HG02678 (cell line): ENCODE measurements at regions not wholly inside any gene's neighbourhood (a gene's known extent, or its start where the extent isn't known, plus 50 kb on each side); places are given as distances from the start of the nearest gene placed in this dataset.
"Not testable (repeated sequence)": the region's sequence is repeated elsewhere in the genome, so short reads cannot be mapped to it uniquely, and the experiment has no call there.

Experiments used
- ATAC-seq: cut with Tn5 transposase; IDR thresholded peaks from one replicate; pipeline ENCODE4 v1.9.1; 2021; ENCODE audit warnings: mild to moderate bottlenecking, moderate library complexity; ENCODE audit not compliant: unreplicated experiment

DNA sequence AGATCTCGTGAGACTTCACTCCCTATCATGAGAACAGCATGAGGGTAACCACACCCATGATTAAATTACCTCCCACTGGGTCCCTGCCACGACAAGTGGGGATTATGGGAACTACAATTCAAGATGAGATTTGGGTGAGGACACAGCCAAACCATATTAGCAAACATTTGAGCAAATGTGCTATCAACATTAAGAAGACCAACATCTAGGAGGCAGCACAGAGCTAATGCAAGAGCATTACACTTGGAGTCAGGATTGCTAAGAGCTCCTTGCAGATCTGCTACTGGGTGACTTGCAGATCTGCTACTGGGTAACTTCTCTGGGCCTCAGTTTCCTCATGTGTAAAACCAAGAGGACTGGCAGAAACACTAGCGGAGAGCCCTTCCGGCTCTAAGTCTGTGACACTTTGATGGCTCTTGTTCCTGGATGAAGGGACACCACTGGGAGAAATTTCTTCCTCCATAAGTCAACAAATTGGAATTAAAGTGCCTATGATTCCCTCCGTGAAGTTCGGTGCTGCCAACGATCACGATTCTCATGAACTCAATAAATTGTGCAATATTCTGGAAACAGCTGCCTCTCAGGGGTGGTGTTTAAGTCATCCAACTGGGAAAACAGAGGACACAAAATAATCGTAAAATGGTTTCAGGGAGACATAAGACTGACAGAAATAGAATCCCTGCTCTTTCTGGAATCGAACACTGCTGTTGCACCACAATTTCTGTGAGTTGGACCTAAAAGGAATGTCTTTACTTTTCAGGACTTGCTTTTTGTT, 115.8 kb upstream of the ITGB1 start:
- no peak for ATAC-seq

DNA sequence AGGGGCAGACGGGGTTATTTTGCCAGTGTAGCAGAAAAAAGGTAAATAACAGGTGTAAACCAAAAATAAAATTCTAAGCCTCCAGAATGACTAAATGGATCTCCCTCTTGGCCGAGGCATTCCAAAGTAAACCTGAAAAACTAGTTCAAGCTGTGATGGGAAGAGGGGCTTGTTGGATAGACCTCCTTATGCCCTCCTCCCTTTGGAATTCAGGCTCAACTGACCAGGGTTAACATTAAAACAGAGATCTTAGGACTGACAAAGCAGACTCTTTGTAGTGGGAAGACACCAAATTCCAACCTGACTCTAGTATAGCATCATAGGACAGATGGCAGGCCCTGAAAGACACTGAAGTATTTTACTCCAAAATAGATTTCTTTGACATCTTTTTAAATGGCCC, 113.8 kb upstream of the ITGB1 start:
- no peak for ATAC-seq

DNA sequence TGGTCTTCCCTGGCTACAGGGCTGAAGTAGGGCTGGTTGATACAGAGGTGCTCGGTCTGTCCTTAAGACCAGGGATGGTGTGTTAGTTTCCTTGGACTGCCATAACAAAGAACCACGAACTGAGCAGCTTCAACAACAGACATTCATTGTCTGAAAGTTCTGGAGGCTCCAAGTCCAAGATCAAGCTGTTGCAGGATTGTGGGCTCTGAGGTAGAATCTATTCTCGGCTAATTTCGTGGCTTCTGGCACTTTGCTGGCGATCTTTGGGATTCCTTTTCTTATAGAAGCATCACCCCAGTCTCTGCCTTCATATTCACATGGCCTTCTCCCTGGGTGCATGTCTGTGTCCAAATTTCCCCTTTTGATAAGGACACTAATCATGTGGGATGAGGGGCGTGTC, 112.1 kb upstream of the ITGB1 start:
- no peak for ATAC-seq

DNA sequence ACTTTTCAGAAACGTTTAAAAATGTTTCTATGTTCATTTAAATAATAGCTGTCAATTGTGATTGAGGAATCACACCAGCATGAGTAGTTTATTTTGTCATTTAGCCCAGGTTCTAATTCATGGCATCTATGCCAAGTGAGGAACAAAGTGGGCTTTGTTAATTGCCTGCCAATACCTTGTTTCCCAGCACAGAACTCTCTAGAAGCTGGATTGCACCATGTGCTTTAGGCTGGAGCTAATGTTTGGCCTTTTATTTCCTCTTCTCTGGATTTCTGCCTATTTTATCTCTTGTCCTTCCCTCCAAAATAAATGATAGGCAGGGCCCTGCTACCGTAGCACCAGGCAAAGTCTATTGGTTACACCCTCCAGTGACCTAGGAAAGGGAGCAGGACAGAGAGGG, 109.9 kb upstream of the ITGB1 start:
- ATAC-seq, result no peak

DNA sequence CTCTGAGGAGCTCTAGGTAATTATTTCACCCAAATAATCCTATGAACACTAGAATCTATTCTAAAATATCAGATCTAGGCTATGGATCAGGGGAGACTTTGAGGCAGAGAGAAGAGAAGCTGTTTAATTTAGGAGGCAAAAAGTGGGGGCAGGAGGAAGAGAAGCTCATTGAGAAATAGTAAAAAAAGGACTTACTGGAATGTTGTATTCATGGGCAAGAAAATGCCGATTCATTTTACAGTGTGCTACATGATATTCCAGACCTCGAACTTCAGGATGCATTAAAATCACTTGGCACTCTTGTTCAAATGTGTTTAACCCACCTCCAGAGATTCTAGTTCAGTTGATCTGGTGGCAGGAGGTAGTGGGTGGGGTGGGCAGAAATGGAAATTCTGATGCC, 109.5 kb upstream of the ITGB1 start:
- no peak for ATAC-seq

DNA sequence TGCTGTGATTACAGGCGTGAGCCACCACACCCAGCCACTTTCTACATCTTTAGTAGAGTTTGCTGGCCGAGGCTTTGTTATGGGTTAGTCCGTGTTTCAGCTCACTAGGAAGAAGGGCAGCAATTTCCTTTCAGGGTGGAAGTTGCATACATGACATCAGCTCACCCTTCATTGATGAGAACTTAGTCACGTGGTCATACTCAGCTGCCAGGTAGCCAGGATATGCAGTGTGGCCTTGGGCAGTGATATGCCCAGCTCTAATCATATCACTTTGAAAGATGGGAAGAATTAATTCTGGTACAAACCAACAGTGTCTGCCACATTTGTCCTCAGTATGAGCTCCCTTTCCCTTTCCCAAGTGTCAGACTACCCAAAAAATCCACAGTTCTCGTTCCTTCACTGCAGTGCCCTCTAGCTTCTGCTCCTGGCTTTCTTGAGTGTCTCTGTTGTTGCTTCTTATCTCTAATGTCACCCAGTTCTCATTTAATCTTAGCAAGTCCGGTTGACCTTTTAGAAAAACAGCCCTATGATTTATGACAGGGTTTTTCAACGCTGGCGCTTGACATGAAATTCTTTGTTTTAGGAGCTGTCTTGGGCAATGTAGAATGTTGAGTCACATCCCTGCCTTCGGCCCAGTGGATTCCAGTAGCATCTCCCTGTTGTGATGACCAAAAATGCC, 108.7 kb upstream of the ITGB1 start:
- no peak for ATAC-seq

DNA sequence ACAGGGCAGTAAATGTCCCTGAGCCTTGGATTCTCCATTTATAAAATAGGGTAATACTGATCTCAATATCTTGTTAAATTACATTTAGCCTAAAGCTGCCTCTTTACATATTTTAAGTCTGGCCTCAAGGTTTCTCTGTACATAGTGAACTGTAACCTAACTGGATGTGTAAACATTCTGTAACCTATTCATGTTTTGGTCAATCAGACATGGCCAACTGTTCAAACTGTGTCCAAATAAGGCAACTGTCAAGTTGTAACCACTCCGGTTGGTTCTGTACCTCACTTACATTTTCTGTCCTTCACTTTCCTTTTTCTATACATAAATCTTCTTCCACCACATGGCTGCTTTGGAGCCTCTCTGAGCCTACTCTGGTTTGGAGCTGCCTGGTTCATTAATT, 107.1 kb upstream of the ITGB1 start:
- no peak for ATAC-seq

DNA sequence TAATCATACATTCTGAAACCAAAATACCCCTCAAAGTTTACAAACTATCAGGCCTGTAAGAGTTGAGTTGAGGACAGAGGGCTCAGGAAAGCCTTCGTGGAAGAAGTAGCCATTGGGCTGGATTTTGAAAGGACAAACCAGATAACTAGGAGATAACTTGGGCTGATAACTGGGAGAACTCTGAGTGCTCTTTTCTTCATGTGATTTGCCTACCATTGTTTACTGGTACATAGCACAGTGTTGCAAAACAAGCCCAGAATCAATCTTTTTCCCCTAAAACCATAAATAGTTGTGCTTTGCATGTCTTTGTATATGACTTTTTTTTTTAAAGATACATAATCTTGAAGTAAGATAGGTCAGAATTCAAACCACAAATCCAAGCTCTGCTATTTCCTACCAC, 106.7 kb upstream of the ITGB1 start:
- no peak for ATAC-seq

DNA sequence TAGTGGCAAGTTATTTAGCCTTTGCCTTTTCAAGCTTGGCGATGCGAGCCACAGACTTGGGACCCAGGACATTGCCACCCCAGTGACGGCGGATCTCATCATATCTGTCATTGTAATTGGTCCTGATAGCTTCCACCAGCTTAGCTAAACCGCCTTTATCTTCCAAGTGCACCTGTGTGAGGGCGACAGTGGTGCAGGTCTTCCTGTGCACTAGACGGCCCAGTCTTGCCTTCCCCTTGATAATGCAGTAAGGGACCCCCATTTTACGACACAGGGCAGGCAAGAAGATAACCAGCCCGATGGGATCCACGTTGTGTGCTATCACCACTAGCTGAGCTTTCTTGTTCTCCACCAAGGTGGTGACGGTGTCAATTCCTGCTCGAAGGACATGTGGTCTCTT, 99.6 kb upstream of the ITGB1 start:
- ATAC-seq, result no peak

DNA sequence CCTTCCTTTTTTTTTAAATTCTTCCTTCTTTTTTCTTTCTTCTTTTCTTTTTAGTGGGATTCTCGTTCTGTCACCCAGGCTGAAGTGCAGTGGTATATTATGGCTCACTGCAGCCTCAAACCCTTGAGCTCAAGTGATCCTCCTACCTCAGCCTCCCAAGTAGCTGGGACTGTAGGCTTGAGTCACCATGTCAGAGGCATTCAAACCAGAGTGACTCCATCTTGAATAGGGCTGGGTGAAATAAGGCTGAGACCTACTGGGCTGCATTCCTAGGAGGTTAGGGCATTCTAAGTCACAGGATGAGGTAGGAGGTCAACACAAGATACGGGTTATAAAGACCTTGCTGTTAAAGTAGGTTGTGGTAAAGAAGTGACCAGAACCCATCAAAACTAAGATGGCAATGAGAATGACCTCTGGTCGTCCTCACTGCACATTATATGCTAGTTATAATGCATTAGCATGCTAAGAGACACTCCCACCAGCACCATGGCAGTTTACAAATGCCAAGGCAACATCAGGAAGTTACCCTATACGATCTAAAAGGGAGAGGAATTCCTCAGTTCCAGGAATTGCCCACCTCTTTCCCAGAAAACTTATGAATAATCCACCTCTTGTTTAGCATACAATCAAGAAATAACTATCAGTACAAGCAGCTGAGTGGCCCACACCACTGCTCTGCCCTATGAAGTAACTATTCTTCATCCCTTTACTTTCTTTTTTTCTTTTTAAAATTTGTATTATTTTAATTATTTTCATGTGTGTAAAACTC, 99.0 kb upstream of the ITGB1 start:
- no peak for ATAC-seq

DNA sequence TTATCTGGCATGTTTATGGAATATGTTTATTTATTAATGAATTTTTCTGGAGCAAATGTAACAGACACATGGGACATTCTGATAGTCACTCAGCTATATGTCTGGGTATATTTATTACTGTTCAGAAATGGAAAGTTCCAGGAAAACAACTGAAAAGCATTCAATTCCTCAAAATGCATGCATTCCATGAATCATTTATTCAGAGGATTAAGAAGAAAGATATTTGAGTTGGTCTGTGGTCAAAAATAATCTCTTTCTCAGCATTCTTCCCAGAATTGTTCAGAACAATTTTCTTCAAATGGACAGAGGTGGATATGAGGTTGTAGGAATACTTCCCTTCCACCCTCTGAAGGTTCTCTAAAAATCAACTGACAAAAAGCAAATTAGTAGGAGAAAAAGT, 97.6 kb upstream of the ITGB1 start:
- ATAC-seq, result no peak

DNA sequence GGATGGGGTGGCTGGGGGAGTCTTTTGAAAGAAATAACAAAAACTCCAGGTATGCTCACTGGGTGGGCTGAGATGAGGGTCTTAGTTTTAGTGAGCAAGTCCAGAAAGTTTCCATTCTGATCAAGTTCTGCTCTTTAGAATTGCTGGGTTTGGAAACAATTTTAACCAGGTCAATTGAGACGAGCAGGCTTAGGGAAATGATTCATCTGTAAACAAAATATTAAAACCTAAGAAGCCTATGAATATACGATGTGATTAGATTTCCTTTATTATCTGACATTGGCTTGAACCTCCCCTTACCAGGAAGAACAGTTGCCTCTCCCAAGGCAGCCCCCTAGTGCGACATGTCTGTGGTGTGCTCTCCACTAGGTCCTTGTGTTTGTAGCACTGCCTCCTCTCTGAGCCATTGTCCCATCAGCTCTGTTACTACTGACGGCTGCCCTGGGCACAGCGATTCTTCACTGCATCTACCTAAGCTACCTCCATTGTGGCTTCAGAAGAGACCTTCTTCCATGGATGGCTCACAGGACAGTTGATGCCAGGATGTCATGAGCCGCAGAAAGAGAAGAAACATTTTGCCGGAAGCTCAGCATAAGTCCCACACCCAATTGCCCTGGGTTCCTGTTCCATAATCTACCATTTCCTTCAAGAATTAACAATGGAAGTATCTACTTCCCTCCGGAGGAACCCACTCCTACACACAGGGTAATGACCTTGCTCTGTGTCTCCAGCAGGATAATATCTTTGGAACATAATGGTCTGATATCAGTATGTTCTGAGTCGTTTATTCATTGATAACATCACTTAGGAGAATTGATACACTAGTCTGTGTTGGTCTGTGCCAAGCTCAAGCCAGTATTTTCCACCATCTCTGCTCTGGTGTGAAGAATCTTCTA, 95.1 kb upstream of the ITGB1 start:
- ATAC-seq, result no peak

DNA sequence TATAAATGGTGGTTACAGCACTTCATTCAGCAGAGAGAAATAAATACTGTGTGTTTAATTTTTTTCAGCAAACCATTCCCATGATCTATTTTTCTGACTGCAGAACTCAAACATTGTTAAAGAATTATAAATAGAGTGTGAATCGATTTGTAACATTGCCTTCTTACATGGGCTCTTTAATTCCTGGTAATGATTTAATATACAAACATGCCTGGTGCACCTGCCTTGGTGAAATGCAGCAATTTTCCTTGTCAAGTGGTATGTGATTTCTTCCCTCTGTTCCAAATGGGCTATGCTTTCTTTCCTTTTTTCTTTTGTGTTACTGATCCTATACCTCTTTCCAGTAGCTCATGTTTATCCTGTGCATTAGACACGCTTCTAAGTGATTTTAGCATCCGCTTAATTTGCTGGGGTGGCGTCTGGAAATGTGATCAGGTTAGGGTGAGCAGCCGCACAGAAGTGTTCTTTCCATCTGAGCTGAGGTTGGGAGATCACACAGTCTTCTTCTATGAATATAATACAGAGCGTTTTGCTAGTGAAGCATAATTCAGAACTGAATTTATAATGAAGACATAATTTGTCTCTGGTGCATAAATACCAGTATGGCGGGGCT, 94.3 kb upstream of the ITGB1 start:
- no peak for ATAC-seq

DNA sequence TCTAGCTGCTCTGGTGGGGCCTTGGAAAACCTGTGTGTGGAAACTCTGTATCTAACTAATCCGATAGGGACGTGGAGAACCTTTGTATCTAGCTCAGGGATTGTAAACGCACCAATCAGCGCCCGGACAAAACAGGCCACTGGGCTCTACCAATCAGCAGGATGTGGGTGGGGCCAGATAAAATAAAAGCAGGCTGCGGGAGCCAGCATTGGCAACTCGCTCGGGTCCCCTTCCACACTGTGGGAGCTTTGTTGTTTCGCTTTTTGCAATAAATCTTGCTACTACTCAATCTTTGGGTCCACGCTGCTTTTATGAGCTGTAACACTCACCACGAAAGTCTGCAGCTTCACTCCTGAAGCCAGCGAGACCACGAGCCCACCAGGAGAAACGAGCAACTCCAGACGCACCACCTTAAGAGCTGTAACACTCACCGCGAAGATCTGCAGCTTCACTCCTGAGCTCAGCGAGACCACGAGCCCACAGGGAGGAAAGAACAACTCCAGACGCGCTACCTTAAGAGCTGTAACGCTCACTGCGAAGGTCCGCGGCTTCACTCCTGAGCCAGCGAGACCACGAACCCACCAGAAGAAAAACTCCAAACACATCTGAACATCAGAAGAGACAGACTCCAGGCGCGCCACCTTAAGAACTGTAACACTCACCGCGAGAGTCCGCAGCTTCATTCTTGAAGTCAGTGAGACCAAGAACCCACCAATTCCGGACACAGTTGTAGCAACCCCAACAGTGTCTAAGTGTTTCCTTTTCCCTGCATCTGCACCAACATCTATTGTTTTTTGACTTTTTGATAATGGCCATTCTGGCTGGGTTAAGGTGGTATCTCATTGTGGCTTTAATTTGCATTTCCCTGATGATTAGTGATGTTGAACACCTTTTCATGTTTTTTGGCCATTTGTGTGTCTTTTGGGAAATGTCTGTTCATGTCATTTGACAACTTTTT, 92.2 kb upstream of the ITGB1 start:
- not testable (repeated sequence) for ATAC-seq

DNA sequence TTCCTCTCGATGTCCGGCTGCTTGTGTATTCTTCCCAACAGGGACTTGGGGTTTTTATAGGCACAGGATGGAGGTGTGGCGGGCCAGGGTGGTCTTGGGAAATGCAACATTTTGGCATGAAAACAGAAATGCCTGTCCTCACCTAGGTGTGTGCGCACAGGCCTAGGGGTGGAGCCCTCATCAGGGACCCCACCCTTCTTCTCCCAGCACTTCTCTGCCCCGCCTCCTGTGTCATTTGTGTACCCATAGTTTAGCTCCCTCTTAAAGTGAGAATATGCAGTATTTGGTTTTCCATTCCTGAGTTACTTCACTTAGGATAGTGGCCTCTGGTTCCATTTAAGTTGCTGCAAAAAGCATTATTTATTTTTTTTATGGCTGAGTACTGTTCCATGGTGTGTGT, 90.2 kb upstream of the ITGB1 start:
- ATAC-seq, result no peak

DNA sequence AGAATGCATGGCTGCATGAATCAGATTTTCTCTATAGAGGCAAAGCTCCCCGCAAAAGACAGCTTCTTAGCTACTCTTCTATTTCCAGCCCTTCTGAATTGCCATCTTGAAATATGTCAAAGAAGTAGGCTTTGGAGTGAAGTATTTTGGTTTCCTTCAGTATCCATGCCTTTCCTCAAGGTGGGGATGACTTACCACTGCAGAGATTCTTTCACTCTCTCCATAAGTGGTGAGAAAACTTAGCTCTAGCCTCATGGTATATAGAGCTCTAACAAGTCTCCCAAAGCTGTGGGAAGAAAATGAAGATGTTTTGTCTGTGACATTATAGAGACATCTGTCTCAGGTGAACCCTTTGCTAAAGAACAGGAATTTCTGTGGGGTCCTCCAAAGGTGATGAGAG, 89.6 kb upstream of the ITGB1 start:
- no peak for ATAC-seq

DNA sequence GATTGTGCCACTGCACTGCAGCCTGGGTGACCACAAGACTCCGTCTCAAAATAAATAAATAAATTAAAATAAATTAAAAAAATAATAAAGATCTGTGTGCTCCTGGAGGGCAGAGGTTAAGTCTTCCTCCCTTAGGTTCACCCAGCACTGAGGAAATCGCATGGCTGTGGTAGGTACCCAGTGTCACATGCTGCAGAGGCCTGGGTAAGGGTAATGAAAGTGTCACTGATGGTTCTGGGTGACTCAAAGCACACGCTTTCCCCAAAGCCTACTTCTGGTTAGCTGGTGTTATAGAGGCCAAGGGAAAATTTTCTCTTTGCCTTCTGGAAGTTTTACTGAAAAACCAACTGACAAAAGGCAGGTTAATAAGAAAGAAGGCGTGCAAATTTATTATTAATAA, 88.8 kb upstream of the ITGB1 start:
- no peak for ATAC-seq

DNA sequence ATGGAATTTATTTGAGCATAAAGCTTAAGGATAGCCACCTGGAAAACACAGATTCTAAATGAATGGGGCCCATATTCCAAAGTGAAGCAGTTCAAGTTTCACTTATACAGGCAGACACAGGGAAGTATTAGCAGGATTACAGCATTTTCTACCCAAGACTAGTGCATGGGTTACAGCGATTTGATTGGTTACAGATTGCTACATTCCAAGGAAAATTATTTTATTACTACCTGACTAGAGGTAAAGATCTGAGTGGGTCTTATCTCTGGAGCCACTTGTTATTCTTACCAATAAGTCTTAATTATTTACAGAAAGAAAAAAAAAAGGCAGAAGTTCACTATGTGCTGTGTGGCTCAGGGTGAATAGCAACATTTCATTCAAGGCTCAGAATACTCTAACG, 87.4 kb upstream of the ITGB1 start:
- no peak for ATAC-seq

DNA sequence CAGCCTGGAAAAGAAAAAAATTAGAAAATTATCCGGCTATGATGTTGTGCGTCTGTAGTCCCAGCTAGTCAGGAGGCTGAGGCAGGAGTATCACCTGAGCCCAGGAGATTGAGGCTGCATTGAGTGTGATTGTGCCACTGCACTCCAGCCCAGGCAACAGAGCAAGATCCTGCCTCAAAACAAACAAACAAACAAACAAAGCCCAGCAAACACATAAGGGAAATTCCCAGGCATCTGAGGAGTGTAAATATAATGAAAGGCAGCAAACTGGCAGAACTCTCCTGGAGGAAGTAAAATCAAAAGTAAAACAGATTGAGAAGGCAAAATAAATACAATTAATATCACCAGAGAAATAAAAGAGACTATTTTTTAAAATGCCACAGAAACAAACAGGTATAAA, 84.5 kb upstream of the ITGB1 start:
- ATAC-seq, result no peak
